Thyroid gland (tissue), 4 donors: ENCODE measurements at regions not wholly inside any gene's neighbourhood (a gene's known extent, or its start where the extent isn't known, plus 50 kb on each side); places are given as distances from the start of the nearest gene placed in this dataset.

Experiments used
- POLR2A ChIP-seq, 2 donors: fragments of 450-650 bp; IDR thresholded peaks; one replicate each; pipeline ENCODE4 v1.6.1; 2017; ENCODE audit warnings: antibody characterized with exemption in 2 of 2, mild to moderate bottlenecking in 2 of 2, moderate library complexity in 1 of 2
- TF ChIP-seq, protein P1 (sequence below), 6 experiments: fragments of 200-600 bp in 3 of 6; fragments of 450-650 bp in 3 of 6; sonication (generic) in 3 of 6; IDR thresholded peaks; one replicate each; pipeline ENCODE4 v1.5.1; 2016 to 2019; ENCODE audit warnings: antibody characterized with exemption in 6 of 6, mild to moderate bottlenecking in 2 of 6, inconsistent platforms in 1 of 6, moderate library complexity in 1 of 6

DNA sequence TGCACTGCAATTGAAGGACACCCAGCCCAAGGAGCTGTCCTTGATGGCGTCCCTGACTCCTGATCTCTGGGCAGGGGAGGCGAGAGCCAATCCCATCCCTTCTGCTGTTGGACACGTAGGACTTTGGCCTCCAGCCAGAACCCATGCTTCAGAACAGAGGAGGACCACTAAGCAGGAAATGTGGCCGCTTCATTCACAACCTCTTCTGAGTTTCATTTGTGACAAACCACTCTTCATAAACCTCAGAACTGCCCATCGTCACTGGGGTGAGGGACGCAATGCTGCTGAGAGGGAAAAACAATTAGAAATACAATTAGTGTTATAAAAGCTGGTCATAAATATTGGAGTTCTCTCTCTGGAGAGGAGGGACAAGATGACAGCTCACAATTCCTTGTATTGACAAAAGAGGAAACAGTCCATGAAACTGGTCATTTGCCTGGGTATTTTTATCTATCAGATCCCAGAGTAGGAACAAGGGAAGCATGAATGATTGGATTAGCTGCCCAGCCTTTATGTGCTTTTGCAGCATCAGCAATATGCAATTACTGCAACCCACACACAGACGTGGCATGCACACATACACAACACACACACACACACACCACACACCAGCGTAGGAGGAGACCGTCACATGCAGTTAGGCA lies 216.5 kb upstream of the CADM1 start:
- TF ChIP-seq, protein P1, sequence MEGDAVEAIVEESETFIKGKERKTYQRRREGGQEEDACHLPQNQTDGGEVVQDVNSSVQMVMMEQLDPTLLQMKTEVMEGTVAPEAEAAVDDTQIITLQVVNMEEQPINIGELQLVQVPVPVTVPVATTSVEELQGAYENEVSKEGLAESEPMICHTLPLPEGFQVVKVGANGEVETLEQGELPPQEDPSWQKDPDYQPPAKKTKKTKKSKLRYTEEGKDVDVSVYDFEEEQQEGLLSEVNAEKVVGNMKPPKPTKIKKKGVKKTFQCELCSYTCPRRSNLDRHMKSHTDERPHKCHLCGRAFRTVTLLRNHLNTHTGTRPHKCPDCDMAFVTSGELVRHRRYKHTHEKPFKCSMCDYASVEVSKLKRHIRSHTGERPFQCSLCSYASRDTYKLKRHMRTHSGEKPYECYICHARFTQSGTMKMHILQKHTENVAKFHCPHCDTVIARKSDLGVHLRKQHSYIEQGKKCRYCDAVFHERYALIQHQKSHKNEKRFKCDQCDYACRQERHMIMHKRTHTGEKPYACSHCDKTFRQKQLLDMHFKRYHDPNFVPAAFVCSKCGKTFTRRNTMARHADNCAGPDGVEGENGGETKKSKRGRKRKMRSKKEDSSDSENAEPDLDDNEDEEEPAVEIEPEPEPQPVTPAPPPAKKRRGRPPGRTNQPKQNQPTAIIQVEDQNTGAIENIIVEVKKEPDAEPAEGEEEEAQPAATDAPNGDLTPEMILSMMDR (IDR thresholded peaks at IDR 0.05), result no peak
- TF ChIP-seq POLR2A (IDR thresholded peaks at IDR 0.05), result no peak
